HCT116 (cell line): ENCODE measurements at regions not wholly inside any gene's neighbourhood (a gene's known extent, or its start where the extent isn't known, plus 50 kb on each side); places are given as distances from the start of the nearest gene placed in this dataset.

Experiments used
- ATAC-seq: fragments of 200-7000 bp; cut with Tn5 transposase; 2 replicates; pipeline ENCODE4 v1.9.1; 2020; ENCODE audit warnings: mild to moderate bottlenecking, moderate library complexity
- BruUV-seq: library from RNA; stranded (reverse); fragments of 400-500 nt; replicated peaks from 2 replicates; lab custom pipeline; 2021; lab: Mats Ljungman, UMichigan
- CTCF ChIA-PET: fragments of 300-600 bp; sonication (Branson Sonifier 250); formaldehyde crosslinking; loops from one replicate; lab custom pipeline; 2021; ENCODE audit warnings: antibody characterized with exemption; lab: Charles Lee
- POLR2A ChIA-PET: fragments of 300-600, 350-600 bp; sonication (Branson Sonifier 250); formaldehyde crosslinking; loops from one replicate; lab custom pipeline; 2021; ENCODE audit warnings: antibody characterized with exemption; lab: Charles Lee
- RAD21 ChIA-PET, 2 experiments: fragments of 300-600 bp; sonication (Branson Sonifier 250); formaldehyde crosslinking; loops; one replicate each; lab custom pipeline; 2023; ENCODE audit warnings: low total read pairs in 2 of 2; ENCODE audit not compliant: uncharacterized antibody in 2 of 2, unreplicated experiment in 2 of 2, low non-redundant PET in 1 of 2; lab: Charles Lee
- DNase-seq: peaks from one replicate; pipeline ENCODE4 v3.0.0-alpha.2; 2010; ENCODE audit warnings: low read depth, low spot score
- H2AFZ ChIP-seq: fragments of 200-600 bp; shearing (Covaris generic), sonication (generic); 2 replicates; pipeline ENCODE4 v1.6.1; 2017; ENCODE audit warnings: low read depth, mixed run types, mixed read lengths, antibody characterized with exemption, low read length; ENCODE audit not compliant: poor library complexity, severe bottlenecking
- H3K27ac ChIP-seq: 2 replicates; pipeline ENCODE4 v1.5.1; 2012; ENCODE audit warnings: low read depth, low read length
- H3K27me3 ChIP-seq: fragments of 200-600 bp; sonication (generic); 2 replicates; pipeline ENCODE4 v1.6.1; 2016; ENCODE audit warnings: mixed run types, low read length, mixed read lengths; ENCODE audit not compliant: insufficient read depth
- H3K36me3 ChIP-seq, 2 experiments: fragments of 200-500 bp in 1 of 2; fragments of 200-600 bp in 1 of 2; sonication (Bioruptor generic) in 1 of 2; sonication (generic) in 1 of 2; 2 replicates each; pipeline versions ENCODE4 v1.5.1 to v1.6.1; 2014 to 2016; ENCODE audit warnings: low read length in 2 of 2, inconsistent platforms in 1 of 2, mixed read lengths in 1 of 2, mixed run types in 1 of 2; ENCODE audit not compliant: insufficient read depth in 2 of 2, control insufficient read depth in 1 of 2
- H3K4me1 ChIP-seq, 2 experiments: fragments of 200-600 bp in 1 of 2; sonication (generic) in 1 of 2; 2 replicates each; pipeline versions ENCODE4 v1.5.1 to v1.6.1; 2012 to 2017; ENCODE audit warnings: low read length in 2 of 2, inconsistent platforms in 1 of 2, mild to moderate bottlenecking in 1 of 2, mixed read lengths in 1 of 2, mixed run types in 1 of 2, moderate library complexity in 1 of 2; ENCODE audit not compliant: insufficient read depth in 2 of 2, control insufficient read depth in 1 of 2
- H3K4me2 ChIP-seq: fragments of 200-600 bp; sonication (generic); 2 replicates; pipeline ENCODE4 v1.6.1; 2017; ENCODE audit warnings: mixed run types, low read length, mixed read lengths
- H3K4me3 ChIP-seq, 2 experiments: fragments of 200-600 bp in 1 of 2; sonication (generic) in 1 of 2; replicated peaks in 1 of 2; 2 replicates each; pipeline ENCODE4 v1.5.1; 2011 to 2016; ENCODE audit warnings: low read length in 2 of 2, control low read depth in 1 of 2, low read depth in 1 of 2, mild to moderate bottlenecking in 1 of 2, mixed read lengths in 1 of 2, mixed run types in 1 of 2
- H3K79me2 ChIP-seq: fragments of 200-600 bp; sonication (generic); 2 replicates; pipeline ENCODE4 v1.6.1; 2017; ENCODE audit warnings: mild to moderate bottlenecking, mixed run types, low read length, moderate library complexity, mixed read lengths; ENCODE audit not compliant: insufficient read depth
- H3K9ac ChIP-seq: fragments of 200-600 bp; sonication (generic); 2 replicates; pipeline ENCODE4 v1.6.1; 2016; ENCODE audit warnings: low read length, mixed read lengths
- H3K9me2 ChIP-seq: fragments of 200-600 bp; sonication (generic), shearing (Covaris generic); 2 replicates; pipeline ENCODE4 v1.6.1; 2017; ENCODE audit warnings: mixed run types, mild to moderate bottlenecking, moderate library complexity; ENCODE audit not compliant: insufficient read depth
- H3K9me3 ChIP-seq, 2 experiments: fragments of 200-500 bp in 1 of 2; fragments of 200-600 bp in 1 of 2; sonication (Bioruptor generic) in 1 of 2; sonication (generic) in 1 of 2; 2 replicates each; pipeline ENCODE4 v1.6.1; 2014 to 2017; ENCODE audit warnings: low read length in 2 of 2, mixed read lengths in 2 of 2, inconsistent platforms in 1 of 2, low read depth in 1 of 2, mild to moderate bottlenecking in 1 of 2, mixed run types in 1 of 2, moderate library complexity in 1 of 2; ENCODE audit not compliant: control insufficient read depth in 1 of 2, insufficient read depth in 1 of 2
- H4K20me1 ChIP-seq: fragments of 200-600 bp; sonication (generic), shearing (Covaris generic); 2 replicates; pipeline ENCODE4 v1.6.1; 2017; ENCODE audit warnings: mixed run types, mild to moderate bottlenecking, moderate library complexity; ENCODE audit not compliant: insufficient read depth
- EGR1 ChIP-seq: IDR thresholded peaks from 2 replicates; pipeline ENCODE4 v1.6.1; 2012; ENCODE audit warnings: low read depth
- ELF1 ChIP-seq: IDR thresholded peaks from 2 replicates; pipeline ENCODE4 v1.6.1; 2012; ENCODE audit warnings: low read depth, borderline replicate concordance
- FOSL1 ChIP-seq: IDR thresholded peaks from 2 replicates; pipeline ENCODE4 v1.6.1; 2012; ENCODE audit warnings: low read depth
- RAD21 ChIP-seq: IDR thresholded peaks from 2 replicates; pipeline ENCODE4 v1.6.1; 2012; ENCODE audit warnings: low read depth, mild to moderate bottlenecking
- SIN3A ChIP-seq: IDR thresholded peaks from 2 replicates; pipeline ENCODE4 v1.6.1; 2012; ENCODE audit warnings: low read depth
- SP1 ChIP-seq: IDR thresholded peaks from 2 replicates; pipeline ENCODE4 v1.6.1; 2012; ENCODE audit warnings: low read depth
- SRF ChIP-seq: IDR thresholded peaks from 2 replicates; pipeline ENCODE4 v1.6.1; 2012; ENCODE audit warnings: low read depth
- ZNF274 ChIP-seq: fragments of 200-500 bp; sonication (Bioruptor generic); IDR thresholded peaks from 2 replicates; pipeline ENCODE4 v1.6.1; 2014; ENCODE audit warnings: mild to moderate bottlenecking, low read depth, low read length, inconsistent platforms
- intact Hi-C: fragments of 100-400 bp; cut with micrococcal nuclease; formaldehyde crosslinking; loops from 2 replicates; pipeline ENCODE4 v1.10.0; 2022
- TF ChIP-seq, protein P1 (sequence below): IDR thresholded peaks from 2 replicates; pipeline ENCODE4 v1.6.1; 2012; ENCODE audit warnings: low read depth
- TF ChIP-seq, protein P2 (sequence below): IDR thresholded peaks from 2 replicates; pipeline ENCODE4 v1.6.1; 2011; ENCODE audit warnings: mild to moderate bottlenecking, low read length, moderate library complexity; ENCODE audit not compliant: insufficient replicate concordance; ENCODE audit errors: extremely low read depth
- TF ChIP-seq, protein P3 (sequence below): IDR thresholded peaks from 2 replicates; pipeline ENCODE4 v1.6.1; 2012

- Histone ChIP-seq H3K36me3 (no peaks in the 10 kb centered on the region), H4K20me1 (no peaks in the 10 kb centered on the region), H3K4me1 (peaks cover 5 to 8% of the 10 kb centered on the region in 2 experiments), H3K9me2 (no peaks in the 10 kb centered on the region), H3K4me2 (no peak overlapping the region), H3K27ac (no peak overlapping the region), H3K4me3 (no peak overlapping the region), H3K9ac (no peak overlapping the region), H3K9me3 (no peaks in the 10 kb centered on the region), H3K27me3 (peaks cover 48% of the 10 kb centered on the region), H3K79me2 (no peaks in the 10 kb centered on the region), H2AFZ (no peak overlapping the region)
- ChIA-PET CTCF (no interaction called here), POLR2A (no interaction called here), RAD21 (no interaction called here)
- intact Hi-C loops, result no loop called here
- no peak for TF ChIP-seq SP1
- no peak for TF ChIP-seq EGR1
- TF ChIP-seq ZNF274, result no peak
- ATAC-seq, result no peak
- no peak for DNase-seq
- BruUV-seq, result no TSS peak
Observed at GRCh38 chr11:19447150-19447566, 206.4 kb upstream of the E2F8 start.

- Histone ChIP-seq H3K36me3 (no peaks in the 10 kb centered on the region), H3K27me3 (peaks cover 35% of the 10 kb centered on the region), H3K9ac (no peak overlapping the region), H3K79me2 (no peaks in the 10 kb centered on the region), H4K20me1 (no peaks in the 10 kb centered on the region), H3K9me2 (no peaks in the 10 kb centered on the region), H3K9me3 (no peaks in the 10 kb centered on the region), H3K27ac (no peak overlapping the region), H3K4me2 (no peak overlapping the region), H3K4me3 (no peak overlapping the region), H2AFZ (no peak overlapping the region), H3K4me1 (peaks cover 13 to 16% of the 10 kb centered on the region in 2 experiments)
- DNase-seq (no peak), ATAC-seq (no peak)
- POLR2A ChIA-PET, result no interaction called here
- CTCF ChIA-PET, result no interaction called here
- RAD21 ChIA-PET, result no interaction called here
- intact Hi-C loops, result no loop called here
- BruUV-seq, result no TSS peak
- TF ChIP-seq RAD21 (no peak), SP1 (no peak), SRF (no peak), SIN3A (no peak), FOSL1 (no peak), ELF1 (no peak), ZNF274 (no peak)
- TF ChIP-seq, protein P1, sequence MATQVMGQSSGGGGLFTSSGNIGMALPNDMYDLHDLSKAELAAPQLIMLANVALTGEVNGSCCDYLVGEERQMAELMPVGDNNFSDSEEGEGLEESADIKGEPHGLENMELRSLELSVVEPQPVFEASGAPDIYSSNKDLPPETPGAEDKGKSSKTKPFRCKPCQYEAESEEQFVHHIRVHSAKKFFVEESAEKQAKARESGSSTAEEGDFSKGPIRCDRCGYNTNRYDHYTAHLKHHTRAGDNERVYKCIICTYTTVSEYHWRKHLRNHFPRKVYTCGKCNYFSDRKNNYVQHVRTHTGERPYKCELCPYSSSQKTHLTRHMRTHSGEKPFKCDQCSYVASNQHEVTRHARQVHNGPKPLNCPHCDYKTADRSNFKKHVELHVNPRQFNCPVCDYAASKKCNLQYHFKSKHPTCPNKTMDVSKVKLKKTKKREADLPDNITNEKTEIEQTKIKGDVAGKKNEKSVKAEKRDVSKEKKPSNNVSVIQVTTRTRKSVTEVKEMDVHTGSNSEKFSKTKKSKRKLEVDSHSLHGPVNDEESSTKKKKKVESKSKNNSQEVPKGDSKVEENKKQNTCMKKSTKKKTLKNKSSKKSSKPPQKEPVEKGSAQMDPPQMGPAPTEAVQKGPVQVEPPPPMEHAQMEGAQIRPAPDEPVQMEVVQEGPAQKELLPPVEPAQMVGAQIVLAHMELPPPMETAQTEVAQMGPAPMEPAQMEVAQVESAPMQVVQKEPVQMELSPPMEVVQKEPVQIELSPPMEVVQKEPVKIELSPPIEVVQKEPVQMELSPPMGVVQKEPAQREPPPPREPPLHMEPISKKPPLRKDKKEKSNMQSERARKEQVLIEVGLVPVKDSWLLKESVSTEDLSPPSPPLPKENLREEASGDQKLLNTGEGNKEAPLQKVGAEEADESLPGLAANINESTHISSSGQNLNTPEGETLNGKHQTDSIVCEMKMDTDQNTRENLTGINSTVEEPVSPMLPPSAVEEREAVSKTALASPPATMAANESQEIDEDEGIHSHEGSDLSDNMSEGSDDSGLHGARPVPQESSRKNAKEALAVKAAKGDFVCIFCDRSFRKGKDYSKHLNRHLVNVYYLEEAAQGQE, result no peak
- TF ChIP-seq, protein P2, sequence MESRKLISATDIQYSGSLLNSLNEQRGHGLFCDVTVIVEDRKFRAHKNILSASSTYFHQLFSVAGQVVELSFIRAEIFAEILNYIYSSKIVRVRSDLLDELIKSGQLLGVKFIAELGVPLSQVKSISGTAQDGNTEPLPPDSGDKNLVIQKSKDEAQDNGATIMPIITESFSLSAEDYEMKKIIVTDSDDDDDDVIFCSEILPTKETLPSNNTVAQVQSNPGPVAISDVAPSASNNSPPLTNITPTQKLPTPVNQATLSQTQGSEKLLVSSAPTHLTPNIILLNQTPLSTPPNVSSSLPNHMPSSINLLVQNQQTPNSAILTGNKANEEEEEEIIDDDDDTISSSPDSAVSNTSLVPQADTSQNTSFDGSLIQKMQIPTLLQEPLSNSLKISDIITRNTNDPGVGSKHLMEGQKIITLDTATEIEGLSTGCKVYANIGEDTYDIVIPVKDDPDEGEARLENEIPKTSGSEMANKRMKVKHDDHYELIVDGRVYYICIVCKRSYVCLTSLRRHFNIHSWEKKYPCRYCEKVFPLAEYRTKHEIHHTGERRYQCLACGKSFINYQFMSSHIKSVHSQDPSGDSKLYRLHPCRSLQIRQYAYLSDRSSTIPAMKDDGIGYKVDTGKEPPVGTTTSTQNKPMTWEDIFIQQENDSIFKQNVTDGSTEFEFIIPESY, result no peak
- TF ChIP-seq, protein P3, sequence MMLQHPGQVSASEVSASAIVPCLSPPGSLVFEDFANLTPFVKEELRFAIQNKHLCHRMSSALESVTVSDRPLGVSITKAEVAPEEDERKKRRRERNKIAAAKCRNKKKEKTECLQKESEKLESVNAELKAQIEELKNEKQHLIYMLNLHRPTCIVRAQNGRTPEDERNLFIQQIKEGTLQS, result no peak
Observed at GRCh38 chr11:19445771-19446170, 205.0 kb upstream of the E2F8 start.
